ENCODE measurements at regions not wholly inside any gene's neighbourhood (a gene's known extent, or its start where the extent isn't known, plus 50 kb on each side); places are given as distances from the start of the nearest gene placed in this dataset.

DNA sequence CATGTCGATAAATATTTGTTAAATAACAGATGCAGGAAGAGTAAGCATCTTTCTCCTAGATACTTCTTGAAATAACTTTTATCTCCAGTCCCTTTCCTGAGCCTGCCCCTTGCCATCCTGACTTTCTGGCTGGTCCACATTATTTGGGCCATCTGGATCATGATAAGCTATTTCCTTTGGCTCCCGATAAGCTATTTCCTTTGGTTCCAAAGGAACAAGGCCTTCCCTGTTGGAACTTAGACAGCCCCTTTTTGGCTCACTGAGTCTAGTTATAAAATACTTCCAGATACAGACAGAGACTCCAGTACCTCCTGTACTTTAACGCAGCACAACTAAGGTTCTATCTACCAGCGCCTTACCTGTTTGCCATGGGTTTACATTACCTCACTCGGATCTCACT, 205.3 kb upstream of the CCDC150 start:
- H3K36me3 ChIP-seq (ENCODE audit: control insufficient read depth, insufficient read depth, low read length) = no peaks in the 10 kb centered on the region
- H3K4me3 ChIP-seq (replicated peaks in 1 of 4; ENCODE audit: control extremely low read depth in 1 of 4, insufficient read depth in 1 of 4, low read depth in 3 of 4, low read length in 4 of 4) = no peak overlapping the region
- no peaks in the 10 kb centered on the region for H3K79me2 ChIP-seq (ENCODE audit: control insufficient read depth, insufficient read depth, low read length)
- H3K9me3 ChIP-seq (ENCODE audit: control insufficient read depth, insufficient read depth, low read depth, low read length) = no peaks in the 10 kb centered on the region
- DNase-seq (ENCODE audit: low read depth in 2 of 2) = no peak
- TF ChIP-seq, protein P1, sequence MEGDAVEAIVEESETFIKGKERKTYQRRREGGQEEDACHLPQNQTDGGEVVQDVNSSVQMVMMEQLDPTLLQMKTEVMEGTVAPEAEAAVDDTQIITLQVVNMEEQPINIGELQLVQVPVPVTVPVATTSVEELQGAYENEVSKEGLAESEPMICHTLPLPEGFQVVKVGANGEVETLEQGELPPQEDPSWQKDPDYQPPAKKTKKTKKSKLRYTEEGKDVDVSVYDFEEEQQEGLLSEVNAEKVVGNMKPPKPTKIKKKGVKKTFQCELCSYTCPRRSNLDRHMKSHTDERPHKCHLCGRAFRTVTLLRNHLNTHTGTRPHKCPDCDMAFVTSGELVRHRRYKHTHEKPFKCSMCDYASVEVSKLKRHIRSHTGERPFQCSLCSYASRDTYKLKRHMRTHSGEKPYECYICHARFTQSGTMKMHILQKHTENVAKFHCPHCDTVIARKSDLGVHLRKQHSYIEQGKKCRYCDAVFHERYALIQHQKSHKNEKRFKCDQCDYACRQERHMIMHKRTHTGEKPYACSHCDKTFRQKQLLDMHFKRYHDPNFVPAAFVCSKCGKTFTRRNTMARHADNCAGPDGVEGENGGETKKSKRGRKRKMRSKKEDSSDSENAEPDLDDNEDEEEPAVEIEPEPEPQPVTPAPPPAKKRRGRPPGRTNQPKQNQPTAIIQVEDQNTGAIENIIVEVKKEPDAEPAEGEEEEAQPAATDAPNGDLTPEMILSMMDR (conservative IDR thresholded peaks at IDR 0.05 in 1 of 2, IDR thresholded peaks at IDR 0.05 in 1 of 2; ENCODE audit: low read depth in 1 of 2, low read length in 2 of 2) = no peak
- no peak for TF ChIP-seq EZH2 (IDR thresholded peaks at IDR 0.05; ENCODE audit: low read length, missing control alignments)
- H3K27me3 ChIP-seq (ENCODE audit: control insufficient read depth, insufficient read depth, low read length) = no peaks in the 10 kb centered on the region
- H3K27ac ChIP-seq (ENCODE audit: insufficient read depth, low read length) = no peak overlapping the region
- H2AFZ ChIP-seq (ENCODE audit: low read length) = no peak overlapping the region
- no peak overlapping the region for H3K9ac ChIP-seq (ENCODE audit: insufficient read depth, low read length)
- no peak overlapping the region for H3K4me2 ChIP-seq (ENCODE audit: extremely low read depth, insufficient read depth, low read length)
- H4K20me1 ChIP-seq (ENCODE audit: control insufficient read depth, extremely low read depth, insufficient read depth, low read length) = no peaks in the 10 kb centered on the region
- no peaks in the 10 kb centered on the region for H3K4me1 ChIP-seq (ENCODE audit: control insufficient read depth, extremely low read depth, insufficient read depth, low read length)

DNA sequence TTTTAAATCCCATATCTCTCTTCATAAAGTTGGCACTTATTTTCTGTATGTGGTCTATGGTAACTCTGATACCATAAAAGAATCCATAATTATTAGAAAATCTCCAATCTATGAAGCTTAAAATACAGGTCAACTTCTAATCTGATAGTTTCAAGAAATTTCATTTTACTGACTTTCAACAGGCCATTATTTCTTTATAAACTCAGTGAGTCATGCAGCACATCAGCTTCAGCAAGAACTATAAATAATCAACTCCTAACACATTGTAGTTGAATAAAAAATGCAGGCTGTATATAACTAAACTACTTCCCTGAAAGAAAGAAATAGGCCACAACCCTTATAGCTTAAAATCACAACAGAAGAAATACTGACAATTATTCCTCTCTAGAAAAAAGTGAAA, 204.3 kb upstream of the CCDC150 start:
- Histone ChIP-seq H2AFZ (ENCODE audit: low read length) (no peak overlapping the region), H3K27me3 (ENCODE audit: control insufficient read depth, insufficient read depth, low read length) (no peaks in the 10 kb centered on the region), H3K4me3 (replicated peaks in 1 of 4; ENCODE audit: control extremely low read depth in 1 of 4, insufficient read depth in 1 of 4, low read depth in 3 of 4, low read length in 4 of 4) (no peak overlapping the region), H3K4me1 (ENCODE audit: control insufficient read depth, extremely low read depth, insufficient read depth, low read length) (no peaks in the 10 kb centered on the region), H3K36me3 (ENCODE audit: control insufficient read depth, insufficient read depth, low read length) (no peaks in the 10 kb centered on the region), H3K79me2 (ENCODE audit: control insufficient read depth, insufficient read depth, low read length) (no peaks in the 10 kb centered on the region), H3K9ac (ENCODE audit: insufficient read depth, low read length) (no peak overlapping the region), H3K9me3 (ENCODE audit: control insufficient read depth, insufficient read depth, low read depth, low read length) (no peaks in the 10 kb centered on the region), H3K27ac (ENCODE audit: insufficient read depth, low read length) (no peak overlapping the region), H3K4me2 (ENCODE audit: extremely low read depth, insufficient read depth, low read length) (no peak overlapping the region), H4K20me1 (ENCODE audit: control insufficient read depth, extremely low read depth, insufficient read depth, low read length) (no peaks in the 10 kb centered on the region)
- TF ChIP-seq, protein P1 (conservative IDR thresholded peaks at IDR 0.05 in 1 of 2, IDR thresholded peaks at IDR 0.05 in 1 of 2; ENCODE audit: low read depth in 1 of 2, low read length in 2 of 2) = no peak
- no peak for TF ChIP-seq EZH2 (IDR thresholded peaks at IDR 0.05; ENCODE audit: low read length, missing control alignments)
- DNase-seq (ENCODE audit: low read depth in 2 of 2) = peak; percentile 20 to 29

DNA sequence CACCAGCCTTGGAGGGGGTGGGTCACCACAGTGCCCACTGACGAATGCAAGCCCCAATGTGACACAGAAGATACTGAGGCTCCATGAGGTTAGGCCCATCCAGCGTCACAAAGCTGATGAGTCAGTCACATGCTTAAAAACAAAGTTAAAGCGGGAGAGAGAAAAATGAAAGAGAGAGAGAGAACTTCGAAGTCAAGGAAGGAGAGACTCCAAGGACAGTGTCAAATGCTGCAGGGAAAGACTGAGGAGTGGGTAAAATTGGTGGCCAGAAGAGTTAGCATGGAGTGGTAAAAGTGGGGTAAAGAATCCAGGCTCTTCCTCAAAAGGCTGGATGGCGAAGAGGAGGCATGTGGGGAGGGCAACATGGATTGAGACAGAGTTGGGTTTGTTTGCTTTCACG, 201.9 kb upstream of the CCDC150 start:
- Histone ChIP-seq H3K4me3 (replicated peaks in 1 of 4; ENCODE audit: control extremely low read depth in 1 of 4, insufficient read depth in 1 of 4, low read depth in 3 of 4, low read length in 4 of 4) (no peak overlapping the region), H3K79me2 (ENCODE audit: control insufficient read depth, insufficient read depth, low read length) (no peaks in the 10 kb centered on the region), H3K27me3 (ENCODE audit: control insufficient read depth, insufficient read depth, low read length) (no peaks in the 10 kb centered on the region), H3K9me3 (ENCODE audit: control insufficient read depth, insufficient read depth, low read depth, low read length) (no peaks in the 10 kb centered on the region), H4K20me1 (ENCODE audit: control insufficient read depth, extremely low read depth, insufficient read depth, low read length) (no peaks in the 10 kb centered on the region), H3K4me2 (ENCODE audit: extremely low read depth, insufficient read depth, low read length) (no peak overlapping the region), H3K9ac (ENCODE audit: insufficient read depth, low read length) (no peak overlapping the region), H3K4me1 (ENCODE audit: control insufficient read depth, extremely low read depth, insufficient read depth, low read length) (no peaks in the 10 kb centered on the region), H3K36me3 (ENCODE audit: control insufficient read depth, insufficient read depth, low read length) (no peaks in the 10 kb centered on the region), H3K27ac (ENCODE audit: insufficient read depth, low read length) (no peak overlapping the region), H2AFZ (ENCODE audit: low read length) (no peak overlapping the region)
- DNase-seq (ENCODE audit: low read depth in 2 of 2) = no peak
- TF ChIP-seq EZH2 (IDR thresholded peaks at IDR 0.05; ENCODE audit: low read length, missing control alignments) = no peak
- TF ChIP-seq, protein P1 (conservative IDR thresholded peaks at IDR 0.05 in 1 of 2, IDR thresholded peaks at IDR 0.05 in 1 of 2; ENCODE audit: low read depth in 1 of 2, low read length in 2 of 2) = no peak
